Ishikawa (cell line): ENCODE measurements at regions not wholly inside any gene's neighbourhood (a gene's known extent, or its start where the extent isn't known, plus 50 kb on each side); places are given as distances from the start of the nearest gene placed in this dataset.

Experiments
- CEBPB ChIP-seq: IDR thresholded peaks from 2 replicates; pipeline ENCODE4 v1.6.1; 2012
- CREB1 ChIP-seq: IDR thresholded peaks from 2 replicates; pipeline ENCODE4 v1.6.1; 2012; ENCODE audit warnings: low read depth
- EGR1 ChIP-seq: IDR thresholded peaks from 2 replicates; pipeline ENCODE4 v1.6.1; 2012
- EP300 ChIP-seq: IDR thresholded peaks from 2 replicates; pipeline ENCODE4 v1.6.1; 2012; ENCODE audit warnings: borderline replicate concordance
- FOXM1 ChIP-seq: IDR thresholded peaks from 2 replicates; pipeline ENCODE4 v1.6.1; 2012; ENCODE audit warnings: low read depth, borderline replicate concordance
- NFIC ChIP-seq: IDR thresholded peaks from 2 replicates; pipeline ENCODE4 v1.6.1; 2012
- RAD21 ChIP-seq: IDR thresholded peaks from 2 replicates; pipeline ENCODE4 v1.6.1; 2012; ENCODE audit warnings: low read depth
- TAF1 ChIP-seq: IDR thresholded peaks from 2 replicates; pipeline ENCODE4 v1.6.1; 2012; ENCODE audit warnings: low read depth, mild to moderate bottlenecking
- TCF12 ChIP-seq: IDR thresholded peaks from 2 replicates; pipeline ENCODE4 v1.6.1; 2012; ENCODE audit warnings: low read depth
- TEAD4 ChIP-seq: IDR thresholded peaks from 2 replicates; pipeline ENCODE4 v1.6.1; 2012
- YY1 ChIP-seq: IDR thresholded peaks from 2 replicates; pipeline ENCODE4 v1.6.1; 2012; ENCODE audit warnings: low read depth
- ZBTB7A ChIP-seq: IDR thresholded peaks from 2 replicates; pipeline ENCODE4 v1.6.1; 2012; ENCODE audit warnings: low read depth
- TF ChIP-seq, protein P1 (sequence below): IDR thresholded peaks from 2 replicates; pipeline ENCODE4 v1.6.1; 2012
- TF ChIP-seq, protein P2 (sequence below): IDR thresholded peaks from 2 replicates; pipeline ENCODE4 v1.6.1; 2012; ENCODE audit warnings: low read depth, mild to moderate bottlenecking
- TF ChIP-seq, protein P3 (sequence below): IDR thresholded peaks from 2 replicates; pipeline ENCODE4 v1.6.1; 2012

DNA sequence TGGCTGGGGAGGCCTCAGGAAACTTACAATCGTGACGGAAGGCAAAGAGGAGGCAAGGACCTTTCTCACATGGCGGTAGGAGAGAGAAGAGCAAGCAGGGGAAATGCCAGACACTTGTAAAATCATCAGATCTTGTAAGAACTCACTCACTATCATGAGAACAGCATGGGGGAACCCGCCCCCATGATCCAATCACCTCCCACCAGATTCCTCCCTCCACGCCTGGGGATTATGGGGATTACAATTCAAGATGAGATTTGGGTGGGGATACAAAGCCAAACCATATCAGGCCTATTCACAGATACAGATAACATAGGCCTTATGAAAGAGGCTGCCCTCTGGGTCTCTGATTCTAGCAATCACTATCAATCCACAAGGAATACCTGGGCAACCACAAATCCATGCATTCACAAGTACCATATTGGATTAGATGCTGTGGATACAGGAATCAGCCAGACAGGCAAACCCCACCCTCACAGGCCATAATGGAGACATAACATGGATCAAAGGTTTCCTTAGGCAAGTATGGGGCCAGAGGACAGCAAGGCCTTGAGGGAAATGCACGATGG lies 284.9 kb downstream of the SOX9 start:
- no peak for TF ChIP-seq TCF12
- no peak for TF ChIP-seq FOXM1
- no peak for TF ChIP-seq EGR1
- TF ChIP-seq RAD21, result no peak
- TF ChIP-seq TAF1, result no peak
- no peak for TF ChIP-seq CREB1

DNA sequence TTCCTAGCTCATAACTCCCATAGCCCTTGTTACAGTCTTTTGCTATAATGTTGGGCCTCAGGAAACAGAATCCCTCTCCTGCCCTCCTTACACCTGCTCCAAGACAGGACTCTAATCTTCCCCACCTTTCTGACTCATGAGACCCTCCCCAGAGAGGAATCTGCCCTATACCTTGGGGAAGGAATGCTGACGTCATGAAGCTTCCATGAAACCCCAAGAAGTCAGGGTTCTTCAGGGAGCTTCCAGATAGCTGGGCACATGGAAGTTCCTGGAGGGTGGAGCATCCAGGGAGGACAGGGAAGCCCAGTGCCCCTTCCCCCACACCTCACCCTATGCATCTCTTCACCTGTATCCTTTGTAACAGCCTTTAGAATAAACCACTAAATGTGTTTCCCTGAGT lies 285.7 kb downstream of the SOX9 start:
- TF ChIP-seq RAD21, result no peak
- TF ChIP-seq TAF1, result no peak
- no peak for TF ChIP-seq EP300
- no peak for TF ChIP-seq ZBTB7A
- TF ChIP-seq FOXM1, result no peak
- TF ChIP-seq, protein P1, sequence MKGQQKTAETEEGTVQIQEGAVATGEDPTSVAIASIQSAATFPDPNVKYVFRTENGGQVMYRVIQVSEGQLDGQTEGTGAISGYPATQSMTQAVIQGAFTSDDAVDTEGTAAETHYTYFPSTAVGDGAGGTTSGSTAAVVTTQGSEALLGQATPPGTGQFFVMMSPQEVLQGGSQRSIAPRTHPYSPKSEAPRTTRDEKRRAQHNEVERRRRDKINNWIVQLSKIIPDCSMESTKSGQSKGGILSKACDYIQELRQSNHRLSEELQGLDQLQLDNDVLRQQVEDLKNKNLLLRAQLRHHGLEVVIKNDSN, result no peak
- no peak for TF ChIP-seq YY1
- TF ChIP-seq, protein P2, sequence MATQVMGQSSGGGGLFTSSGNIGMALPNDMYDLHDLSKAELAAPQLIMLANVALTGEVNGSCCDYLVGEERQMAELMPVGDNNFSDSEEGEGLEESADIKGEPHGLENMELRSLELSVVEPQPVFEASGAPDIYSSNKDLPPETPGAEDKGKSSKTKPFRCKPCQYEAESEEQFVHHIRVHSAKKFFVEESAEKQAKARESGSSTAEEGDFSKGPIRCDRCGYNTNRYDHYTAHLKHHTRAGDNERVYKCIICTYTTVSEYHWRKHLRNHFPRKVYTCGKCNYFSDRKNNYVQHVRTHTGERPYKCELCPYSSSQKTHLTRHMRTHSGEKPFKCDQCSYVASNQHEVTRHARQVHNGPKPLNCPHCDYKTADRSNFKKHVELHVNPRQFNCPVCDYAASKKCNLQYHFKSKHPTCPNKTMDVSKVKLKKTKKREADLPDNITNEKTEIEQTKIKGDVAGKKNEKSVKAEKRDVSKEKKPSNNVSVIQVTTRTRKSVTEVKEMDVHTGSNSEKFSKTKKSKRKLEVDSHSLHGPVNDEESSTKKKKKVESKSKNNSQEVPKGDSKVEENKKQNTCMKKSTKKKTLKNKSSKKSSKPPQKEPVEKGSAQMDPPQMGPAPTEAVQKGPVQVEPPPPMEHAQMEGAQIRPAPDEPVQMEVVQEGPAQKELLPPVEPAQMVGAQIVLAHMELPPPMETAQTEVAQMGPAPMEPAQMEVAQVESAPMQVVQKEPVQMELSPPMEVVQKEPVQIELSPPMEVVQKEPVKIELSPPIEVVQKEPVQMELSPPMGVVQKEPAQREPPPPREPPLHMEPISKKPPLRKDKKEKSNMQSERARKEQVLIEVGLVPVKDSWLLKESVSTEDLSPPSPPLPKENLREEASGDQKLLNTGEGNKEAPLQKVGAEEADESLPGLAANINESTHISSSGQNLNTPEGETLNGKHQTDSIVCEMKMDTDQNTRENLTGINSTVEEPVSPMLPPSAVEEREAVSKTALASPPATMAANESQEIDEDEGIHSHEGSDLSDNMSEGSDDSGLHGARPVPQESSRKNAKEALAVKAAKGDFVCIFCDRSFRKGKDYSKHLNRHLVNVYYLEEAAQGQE, result no peak
- TF ChIP-seq, protein P3, sequence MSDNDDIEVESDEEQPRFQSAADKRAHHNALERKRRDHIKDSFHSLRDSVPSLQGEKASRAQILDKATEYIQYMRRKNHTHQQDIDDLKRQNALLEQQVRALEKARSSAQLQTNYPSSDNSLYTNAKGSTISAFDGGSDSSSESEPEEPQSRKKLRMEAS, result no peak

DNA sequence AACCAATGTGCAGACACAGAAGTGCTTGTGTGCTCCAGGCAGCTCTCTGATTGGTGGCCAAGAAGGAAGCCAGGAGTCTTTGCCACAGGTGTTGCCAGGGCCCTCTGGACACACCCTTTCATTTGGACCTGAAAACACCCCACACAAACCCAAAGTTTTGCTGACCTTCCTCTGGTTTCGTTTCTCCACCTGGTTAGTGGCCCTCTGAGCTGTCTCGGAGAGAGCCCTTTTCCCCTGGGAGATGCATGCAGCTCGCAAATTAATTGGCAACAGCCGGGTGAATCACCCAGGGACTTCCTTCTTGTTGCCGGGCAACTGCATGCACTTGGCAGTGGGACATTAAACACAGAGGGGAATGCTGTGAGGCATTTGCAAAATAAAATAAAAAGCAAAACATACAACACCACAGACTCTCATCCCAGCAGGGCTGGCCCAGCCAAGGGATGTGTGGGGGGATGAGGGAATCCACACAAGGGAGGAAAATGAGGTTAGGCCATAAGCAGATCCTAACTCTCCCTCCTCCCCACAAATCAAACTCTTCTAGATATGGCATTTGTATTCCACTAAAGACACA lies 286.6 kb downstream of the SOX9 start:
- TF ChIP-seq, protein P1, result no peak
- TF ChIP-seq CREB1, result no peak
- TF ChIP-seq FOXM1, result 0 out of 2 replicates have a peak, but pooled peaks have one; percentile 36
- TF ChIP-seq ZBTB7A, result no peak
- peak; percentile 58; the same call in 1 of the 2 replicates for TF ChIP-seq EP300
- no peak for TF ChIP-seq CEBPB
- TF ChIP-seq TEAD4, result peak; percentile 44; the same call in 1 of the 2 replicates
- TF ChIP-seq TCF12, result peak; percentile 65
- TF ChIP-seq EGR1, result no peak
- TF ChIP-seq NFIC, result peak; percentile 86
- TF ChIP-seq TAF1, result no peak
- TF ChIP-seq, protein P2, result no peak
- peak; percentile 29 for TF ChIP-seq RAD21
- no peak for TF ChIP-seq YY1
- TF ChIP-seq, protein P3, result no peak; the same call in 1 of the 2 replicates

DNA sequence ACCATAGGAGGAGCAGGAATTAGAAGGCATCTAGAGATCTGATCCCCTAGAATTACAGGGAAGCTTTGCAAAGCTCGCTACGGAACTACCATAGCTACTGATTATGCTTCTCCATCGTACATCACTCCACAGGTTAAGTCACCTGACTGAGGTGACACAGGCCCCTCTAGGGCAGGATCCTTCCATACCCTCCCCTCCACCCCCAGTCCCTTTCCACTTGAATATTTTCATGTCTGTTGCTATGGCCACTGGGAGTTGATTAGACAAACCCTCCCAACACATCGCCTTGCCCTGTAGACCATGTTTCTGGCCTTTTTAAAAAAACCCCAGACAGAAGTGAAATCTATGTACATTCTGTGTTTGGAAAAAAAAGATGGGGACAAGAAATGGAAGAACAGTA lies 287.1 kb downstream of the SOX9 start:
- TF ChIP-seq, protein P3, result no peak
- TF ChIP-seq YY1 (no peak), ZBTB7A (no peak), NFIC (no peak), CEBPB (no peak), FOXM1 (no peak), TEAD4 (no peak), CREB1 (no peak), RAD21 (no peak), EGR1 (no peak), TAF1 (no peak), TCF12 (no peak)
- TF ChIP-seq, protein P2, result no peak
